Stimulated activated CD8-positive, alpha-beta memory T cell treated with anti-CD3 and anti-CD28 coated beads, Interleukin-4, amount 100 ng/mL, for 4 hours (primary cell): ENCODE measurements at regions not wholly inside any gene's neighbourhood (a gene's known extent, or its start where the extent isn't known, plus 50 kb on each side); places are given as distances from the start of the nearest gene placed in this dataset.

ENCODE experiments used
- DNase-seq, 2 donors: peaks; one replicate each; pipeline ENCODE4 v3.0.0-alpha.2; 2020; ENCODE audit warnings: low read depth in 2 of 2, low spot score in 1 of 2

DNA sequence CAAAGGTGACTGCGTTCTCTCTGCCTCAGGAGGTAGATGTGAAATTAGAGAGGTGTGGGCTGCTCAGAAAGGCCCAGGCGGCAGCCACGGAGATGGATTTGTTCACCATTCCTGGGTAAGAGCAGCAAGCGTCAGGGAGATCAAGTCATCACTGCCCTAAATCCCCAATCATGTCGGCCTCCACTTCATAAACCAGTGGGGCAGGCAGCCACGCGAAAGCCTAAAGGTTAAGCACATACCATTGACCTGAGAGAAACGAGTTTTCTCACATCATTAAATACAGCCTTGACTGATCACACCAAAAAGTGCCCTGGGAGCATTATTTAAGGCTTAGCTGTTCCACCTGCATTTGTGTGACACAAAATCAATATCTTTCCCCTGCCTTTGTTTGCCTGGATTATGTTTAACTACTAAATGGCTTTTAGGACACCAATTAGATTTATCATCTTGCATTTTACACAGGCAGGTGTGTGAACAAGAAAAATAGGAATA, 50.7 kb upstream of the FOXB1 start:
- DNase-seq: no peak

DNA sequence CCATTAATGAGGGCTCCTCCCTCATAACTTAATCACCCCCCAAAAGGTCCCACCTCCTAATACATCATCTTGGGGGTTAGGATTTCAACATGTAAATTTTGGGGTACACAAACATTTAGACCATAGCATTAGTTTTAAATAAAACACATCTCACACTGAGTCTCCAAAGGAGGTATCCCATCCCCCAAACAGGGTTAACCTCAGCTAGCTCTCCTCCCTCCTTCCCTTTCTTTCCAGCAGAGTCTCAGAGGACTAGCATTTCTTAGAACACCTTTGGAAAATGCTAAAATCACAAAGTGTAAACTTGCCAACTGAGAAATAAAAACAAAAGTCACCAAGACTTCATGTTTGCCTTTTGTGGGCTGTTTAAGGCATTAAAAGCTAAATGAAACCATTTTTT, 51.2 kb upstream of the FOXB1 start:
- DNase-seq: no peak

DNA sequence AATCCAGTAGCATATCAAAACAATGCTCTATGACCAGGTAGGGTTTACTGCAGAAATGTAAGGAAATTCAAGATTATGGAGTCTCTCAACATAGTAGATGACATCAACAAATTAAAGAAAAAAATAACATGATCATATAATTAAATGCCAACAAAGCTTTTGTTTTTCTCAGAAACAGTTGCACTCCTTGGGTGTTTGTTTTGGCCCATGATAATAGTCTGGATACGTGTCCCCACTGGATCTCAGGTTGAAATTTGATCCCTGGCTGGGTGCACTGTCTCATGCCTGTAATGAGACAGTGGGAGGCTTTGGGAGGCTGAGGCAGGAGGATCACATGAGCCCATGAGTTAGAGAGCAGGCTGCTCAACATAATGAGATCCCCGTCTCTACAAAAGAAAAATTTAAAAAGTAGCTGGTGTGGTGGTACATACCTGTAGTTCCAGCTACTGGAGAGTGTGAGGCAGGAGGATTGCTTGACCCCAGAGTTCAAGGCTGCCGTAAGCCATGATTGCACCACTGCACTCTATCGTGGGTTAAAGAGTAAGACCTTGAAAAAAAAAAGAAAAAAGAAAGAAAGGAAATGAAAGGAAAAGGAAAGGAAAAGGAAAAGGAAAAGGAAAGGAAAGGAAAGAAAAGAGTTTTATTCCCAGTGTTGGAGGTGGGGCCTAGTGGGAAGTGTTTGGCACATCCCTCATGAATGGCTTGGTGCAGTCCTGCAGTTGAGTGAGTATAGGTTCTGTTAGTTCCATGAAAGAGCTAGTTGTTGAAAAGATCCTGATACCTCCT, 53.3 kb upstream of the FOXB1 start:
- DNase-seq: no peak

DNA sequence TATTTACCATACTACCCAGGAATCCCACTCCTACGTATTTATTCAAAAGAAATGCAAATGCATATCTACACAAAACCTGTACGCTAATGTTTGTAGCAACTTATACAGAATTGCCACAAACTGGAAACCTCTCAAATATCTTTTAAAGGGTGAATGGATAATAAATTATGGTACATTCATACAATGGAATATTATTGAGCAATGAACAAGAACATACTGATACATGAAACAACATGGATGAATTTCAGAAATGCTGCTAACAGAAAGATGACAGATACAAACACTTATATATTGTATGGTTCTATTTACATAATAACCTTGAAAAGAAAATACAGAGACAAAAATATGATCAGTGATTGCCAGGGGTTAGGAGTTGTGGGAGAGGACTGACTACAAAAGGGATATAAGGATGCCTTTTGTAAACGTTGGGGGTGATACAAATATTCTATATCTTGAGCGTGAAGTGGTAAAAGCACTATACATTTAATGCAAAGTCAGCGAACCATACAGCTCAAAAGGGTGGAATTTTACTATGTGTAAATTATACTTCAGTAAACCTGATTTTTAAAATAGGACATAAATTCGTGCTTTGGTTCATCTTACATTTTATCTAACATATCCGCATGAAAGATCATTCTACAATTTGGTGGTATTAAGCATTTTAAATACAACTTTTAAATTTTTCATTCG, 55.0 kb upstream of the FOXB1 start:
- no peak for DNase-seq

DNA sequence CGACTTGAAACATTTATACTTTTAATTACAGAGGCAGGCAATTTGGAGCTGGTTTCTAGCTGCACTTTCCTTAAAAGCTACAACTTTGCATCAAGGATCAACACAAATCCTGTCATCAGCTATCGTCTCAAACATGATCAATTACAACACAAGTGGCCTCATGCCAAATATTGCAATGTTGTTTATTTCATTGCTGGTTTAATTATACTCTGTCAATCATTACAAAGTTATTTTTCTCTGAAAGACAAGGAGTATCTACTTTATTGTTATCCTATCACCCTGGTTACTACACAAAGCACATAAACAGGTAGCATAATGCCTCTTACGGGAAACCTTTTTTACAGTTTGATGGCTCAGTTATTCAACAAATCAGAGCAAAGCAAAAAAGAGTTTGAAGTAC, 58.0 kb upstream of the FOXB1 start:
- no peak for DNase-seq

- no peak for DNase-seq
These were observed 59.1 kb upstream of the FOXB1 start for GRCh38 chr15:59945036-59945435.

- DNase-seq: no peak
These were observed 62.5 kb upstream of the FOXB1 start for GRCh38 chr15:59941612-59942011.

DNA sequence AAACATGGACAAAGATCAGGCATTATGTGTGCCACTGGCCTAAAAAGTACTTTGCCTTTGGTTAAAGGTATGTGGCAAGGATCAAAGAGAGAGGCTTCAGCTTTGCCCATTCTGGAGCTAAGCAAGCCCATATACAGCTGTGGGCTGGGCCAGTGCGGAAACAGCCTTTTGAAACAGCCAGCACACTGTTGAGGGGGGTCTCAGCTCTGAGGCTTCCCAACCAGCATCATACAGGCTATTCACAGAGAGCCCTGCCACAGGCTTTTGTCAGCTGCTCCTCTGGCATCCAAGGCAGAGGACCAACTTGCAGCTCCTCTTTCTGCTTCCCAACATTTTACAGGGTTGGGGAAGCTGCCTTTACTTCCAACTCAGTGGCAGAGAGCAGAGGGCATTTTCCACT, 63.2 kb upstream of the FOXB1 start:
- DNase-seq: no peak

- DNase-seq: no peak
These were observed 63.7 kb upstream of the FOXB1 start for GRCh38 chr15:59940456-59940855.

- no peak for DNase-seq
These were observed 67.4 kb upstream of the FOXB1 start for GRCh38 chr15:59936741-59937140.

DNA sequence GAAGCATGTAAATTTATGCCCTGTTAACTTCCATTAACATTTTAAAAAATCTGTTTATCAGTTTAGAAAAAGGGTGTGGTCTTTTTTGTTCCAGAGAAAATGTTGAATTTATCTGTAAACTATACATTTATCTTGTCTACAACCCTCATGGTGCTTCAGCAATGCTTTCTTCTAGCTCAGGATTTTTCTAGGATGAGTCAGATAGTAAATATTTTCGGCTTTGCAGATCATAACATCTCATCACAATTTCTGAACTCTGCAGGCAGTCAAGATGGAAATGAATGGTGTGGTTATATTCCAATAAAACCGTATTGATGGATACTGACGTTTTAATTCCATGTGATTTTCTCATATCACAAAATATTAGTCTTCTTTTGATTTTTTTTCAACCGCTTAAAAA, 70.5 kb upstream of the FOXB1 start:
- DNase-seq: no peak

GRCh38 chr15:59931646-59932261, 72.4 kb upstream of the FOXB1 start:
- DNase-seq: no peak

- DNase-seq: no peak
These were observed 79.1 kb upstream of the FOXB1 start for GRCh38 chr15:59924812-59925522.

- no peak for DNase-seq
These were observed 80.0 kb upstream of the FOXB1 start for GRCh38 chr15:59924096-59924495.

- DNase-seq: no peak
These were observed 80.6 kb upstream of the FOXB1 start for GRCh38 chr15:59923508-59923907.

- DNase-seq: peak in 1 of 2 donors; percentile 2
These were observed 84.8 kb upstream of the FOXB1 start for GRCh38 chr15:59918994-59919951.

GRCh38 chr15:59917504-59918157, 86.5 kb upstream of the FOXB1 start:
- peak; percentile 28 to 44 for DNase-seq

DNA sequence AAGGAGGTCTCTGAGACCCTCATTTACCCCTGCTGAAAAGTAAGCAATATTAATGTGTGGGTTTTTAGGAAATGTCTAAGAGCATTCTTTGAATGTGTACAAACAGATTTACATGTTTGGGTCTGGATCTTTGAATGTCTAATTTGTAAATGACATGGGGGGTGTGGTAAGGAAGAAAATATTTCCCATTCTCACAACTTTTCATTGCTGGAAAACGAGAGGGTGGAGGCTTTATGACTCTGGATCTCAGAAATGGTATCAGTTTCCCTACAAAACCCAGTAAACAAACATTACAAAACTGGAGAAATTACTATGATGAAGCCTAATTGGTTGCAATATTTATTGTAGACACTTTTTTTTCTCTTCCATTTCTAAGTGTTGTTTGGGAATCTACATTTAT, 98.1 kb upstream of the FOXB1 start:
- no peak for DNase-seq

GRCh38 chr15:59905176-59905575, 98.9 kb upstream of the FOXB1 start:
- no peak for DNase-seq
